ENCODE measurements at regions not wholly inside any gene's neighbourhood (a gene's known extent, or its start where the extent isn't known, plus 50 kb on each side); places are given as distances from the start of the nearest gene placed in this dataset.
"Not testable (repeated sequence)": the region's sequence is repeated elsewhere in the genome, so short reads cannot be mapped to it uniquely, and the experiment has no call there.

DNA sequence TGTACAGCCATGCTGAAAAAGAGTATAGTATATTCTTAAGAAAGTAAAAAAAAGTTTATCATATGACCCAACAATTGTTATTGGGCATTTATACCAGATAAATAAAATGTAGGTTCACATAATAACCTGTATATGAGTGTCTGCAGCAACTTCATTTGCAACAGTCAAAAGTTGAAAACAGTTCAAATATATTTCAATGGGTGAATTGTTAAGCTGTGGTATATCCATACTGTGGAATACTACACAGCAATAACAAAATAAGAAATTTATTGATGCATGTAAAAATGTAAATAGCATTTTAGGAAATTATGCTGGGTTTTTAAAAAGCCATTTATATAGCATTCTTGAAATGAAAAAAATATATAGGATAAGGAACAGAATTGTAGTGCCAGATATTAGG is 1420.1 kb upstream of the ACO1 start:
- no peak for DNase-seq

DNA sequence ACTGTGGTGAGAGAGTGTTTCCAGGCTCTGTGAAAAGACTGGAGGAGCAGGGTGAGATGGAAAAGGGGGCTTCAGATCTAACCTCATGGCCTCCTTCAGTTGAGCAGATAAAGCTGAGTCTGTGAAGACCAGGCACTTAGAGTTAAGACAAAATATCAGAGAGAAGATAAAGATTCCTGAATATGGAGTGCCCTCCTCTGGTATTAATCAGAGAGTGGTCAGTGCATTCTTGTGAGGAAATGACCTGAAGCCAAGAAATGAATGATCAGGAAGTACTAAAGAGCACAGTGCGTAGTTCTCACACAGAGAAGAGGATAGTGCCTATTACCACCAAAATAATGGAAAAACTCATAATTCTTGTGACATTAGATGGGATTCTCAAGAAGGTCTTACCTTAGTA is 1417.0 kb upstream of the ACO1 start:
- no peak for DNase-seq

DNA sequence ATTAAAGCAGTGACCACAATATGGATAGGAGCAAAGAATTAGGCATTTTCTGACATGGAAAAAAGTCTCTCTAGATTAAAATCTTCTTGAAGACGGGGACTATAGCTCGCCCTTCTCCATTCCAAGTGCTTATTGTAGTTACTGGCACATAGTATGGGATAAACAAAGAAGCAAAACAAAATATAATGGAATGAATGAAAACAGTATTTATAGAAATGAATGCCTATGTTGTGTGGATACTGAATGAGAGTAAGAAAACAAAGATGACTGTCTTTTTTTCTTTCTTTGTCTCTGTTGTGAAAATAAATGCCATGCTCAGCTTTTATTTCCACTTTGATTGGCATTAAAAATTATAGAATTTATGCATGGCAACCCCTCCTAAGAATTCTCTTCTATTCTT is 1414.3 kb upstream of the ACO1 start:
- no peak for DNase-seq

DNA sequence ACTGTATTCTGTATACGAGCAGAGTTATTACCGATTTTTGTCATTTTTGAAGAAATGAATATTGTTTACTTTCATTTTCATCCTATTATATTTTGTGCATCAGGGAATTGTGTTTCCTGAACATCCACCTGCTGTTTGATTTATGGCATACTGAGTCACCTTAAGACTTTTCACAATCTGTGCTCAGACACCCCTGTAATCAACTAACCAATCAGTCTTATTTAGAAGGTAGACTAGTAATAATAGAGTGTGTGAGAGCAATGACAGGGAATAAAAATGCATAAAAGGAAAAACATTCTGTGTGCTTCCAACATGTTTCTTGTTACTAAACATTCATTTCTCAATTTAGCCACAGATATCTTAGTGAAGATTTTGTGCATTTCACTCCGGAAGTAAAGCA is 1413.6 kb upstream of the ACO1 start:
- no peak for DNase-seq

DNA sequence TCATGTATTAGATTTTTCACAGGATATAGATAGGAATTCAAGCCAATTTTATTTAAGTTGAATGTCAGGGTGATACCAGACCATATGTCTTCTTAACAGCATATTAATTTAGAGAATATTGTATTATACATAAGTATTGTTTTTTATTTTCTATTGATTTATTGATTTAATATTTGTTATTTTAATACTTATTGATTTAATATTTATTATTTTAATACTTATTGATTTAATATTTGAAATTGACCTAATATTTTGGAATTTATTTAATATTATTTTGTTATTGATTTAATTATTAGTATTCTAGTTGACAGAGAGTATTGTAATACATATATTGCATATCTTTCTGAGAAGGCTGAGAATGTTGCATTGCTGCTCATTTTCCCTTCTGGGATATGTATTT is 1411.8 kb upstream of the ACO1 start:
- DNase-seq, result no peak

DNA sequence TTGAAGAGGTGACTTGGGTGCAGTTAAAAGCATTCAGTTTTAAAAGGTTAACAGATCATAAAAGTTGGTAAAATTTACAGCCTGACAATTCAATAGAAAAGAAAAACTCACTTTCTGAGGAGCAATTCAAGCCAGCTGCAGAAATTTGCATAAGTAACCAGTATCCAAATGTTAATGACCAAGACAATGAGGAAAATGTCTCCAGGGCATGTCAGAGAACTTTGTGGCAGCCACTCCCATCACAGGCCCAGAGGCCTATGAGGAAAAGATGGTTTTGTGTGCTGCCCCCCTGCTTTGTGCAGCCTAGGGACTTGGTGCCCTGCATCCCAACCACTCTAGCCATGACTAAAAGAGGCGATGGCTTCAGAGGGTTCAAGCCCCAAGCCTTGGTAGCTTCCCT is 1406.5 kb upstream of the ACO1 start:
- no peak for DNase-seq

DNA sequence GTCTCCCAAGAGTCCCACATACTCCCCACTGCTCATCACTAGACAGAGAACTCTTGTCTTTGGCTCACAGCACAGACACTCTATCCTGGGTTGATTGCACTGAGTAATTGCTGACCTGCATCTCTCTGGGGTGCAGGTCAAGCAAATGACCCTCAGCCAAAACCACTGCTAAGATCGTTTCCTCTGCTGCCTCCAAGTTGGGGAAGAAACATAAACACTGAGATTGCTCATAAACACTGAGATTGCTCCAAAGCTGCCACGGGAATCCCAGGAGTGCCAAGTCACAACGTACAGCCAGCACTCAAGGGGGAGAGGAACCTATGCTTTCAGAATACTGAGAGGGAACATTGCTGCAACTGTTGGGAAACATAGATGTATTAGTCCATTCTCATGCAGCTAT is 1402.1 kb upstream of the ACO1 start:
- DNase-seq, result no peak

DNA sequence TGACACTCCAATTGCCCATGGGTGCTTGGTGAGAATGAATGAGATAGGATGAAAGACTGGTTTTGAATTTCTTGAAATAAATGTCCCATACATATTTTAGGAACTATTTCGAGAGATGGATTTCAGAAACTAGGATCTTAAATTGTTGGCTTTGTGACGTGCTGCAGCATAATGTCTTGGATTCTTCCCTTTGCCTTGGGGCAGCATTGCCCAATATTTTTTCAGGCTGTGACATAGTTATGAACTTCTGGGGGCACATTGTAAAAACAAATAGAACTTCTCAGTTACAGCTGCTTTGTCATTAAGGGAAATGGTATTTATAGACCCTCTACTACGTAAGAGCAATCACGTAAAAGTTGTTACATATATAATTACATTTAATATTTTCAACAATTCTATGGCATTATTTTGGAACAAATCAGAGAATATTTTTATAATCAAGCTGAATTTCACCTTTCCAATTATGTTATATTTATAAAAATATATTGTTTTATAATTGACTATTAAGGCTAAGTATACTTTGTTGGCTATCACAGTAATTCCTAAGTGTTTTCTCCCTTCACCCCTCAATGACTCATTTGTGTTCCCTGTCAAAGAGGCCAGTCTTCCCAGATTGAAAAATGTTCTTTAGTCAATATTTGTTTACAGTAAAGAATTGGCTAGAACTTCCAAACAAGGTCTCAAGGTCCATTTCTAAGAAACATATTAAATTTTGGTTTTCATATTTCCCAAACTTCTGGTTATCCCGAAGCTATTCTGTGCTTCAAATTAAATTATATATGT is 1388.3 kb upstream of the ACO1 start:
- no peak for DNase-seq

DNA sequence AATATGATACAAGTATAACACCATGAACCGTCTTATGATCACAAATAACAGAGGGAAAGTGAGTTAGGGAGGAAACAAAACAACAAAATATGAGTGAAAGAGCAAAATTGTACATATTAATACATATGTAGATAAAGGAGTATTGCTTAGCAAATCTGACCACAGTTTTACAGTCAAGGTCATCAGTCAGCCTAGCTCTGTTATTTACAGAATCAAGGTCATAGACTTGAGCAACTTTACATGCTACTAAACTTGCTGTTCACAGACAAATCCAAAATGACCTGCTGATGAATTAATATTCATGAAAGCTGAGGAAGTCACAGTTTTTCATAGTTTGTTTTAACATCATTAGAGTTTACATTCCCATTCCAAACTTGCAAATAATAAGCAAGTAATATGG is 1387.7 kb upstream of the ACO1 start:
- DNase-seq, result no peak

DNA sequence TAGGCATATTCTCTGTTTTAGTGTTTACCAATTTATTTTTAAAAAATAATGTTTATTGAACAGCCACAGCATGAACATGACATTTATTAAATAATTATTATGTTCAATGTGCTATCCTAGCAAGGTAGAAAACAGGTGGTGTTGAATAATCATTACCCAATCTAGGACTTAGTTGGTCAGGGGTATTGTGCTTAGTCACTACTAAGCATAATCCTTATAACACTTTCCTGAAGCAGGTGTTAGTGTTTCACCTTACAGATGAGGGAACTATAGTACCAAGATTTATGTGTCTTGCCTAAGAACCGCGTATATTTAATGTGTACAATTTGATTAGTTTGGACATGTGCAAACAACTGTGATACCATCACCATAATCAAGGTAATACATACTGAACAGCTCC is 1387.2 kb upstream of the ACO1 start:
- no peak for DNase-seq

DNA sequence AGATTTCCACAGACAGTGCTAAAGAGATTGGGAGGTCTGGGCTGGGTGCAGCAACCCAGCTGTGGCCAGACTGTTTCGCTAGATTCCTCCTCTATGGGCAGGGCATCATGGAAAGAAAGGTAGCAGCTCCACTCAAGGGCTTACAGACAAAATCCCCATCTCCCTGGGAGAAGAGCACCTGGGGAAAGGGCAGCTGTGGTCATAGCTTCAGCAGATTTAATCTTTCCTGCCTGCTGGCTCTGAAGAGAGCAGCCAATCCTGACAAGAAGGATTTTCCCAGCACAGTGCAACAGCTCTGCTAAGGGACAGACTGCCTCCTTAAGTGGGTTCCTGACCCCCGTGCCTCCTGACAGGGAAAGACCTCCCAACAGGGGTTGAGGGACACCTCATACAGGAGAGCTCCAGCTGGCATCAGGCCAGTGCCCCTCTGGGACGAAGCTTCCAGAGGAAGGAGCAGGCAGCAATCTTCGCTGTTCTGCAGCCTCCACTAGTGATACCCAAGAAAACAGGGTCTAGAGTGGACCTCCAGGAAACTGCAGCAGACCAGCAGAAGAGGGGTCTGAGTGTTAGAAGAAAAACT is 1379.3 kb upstream of the ACO1 start:
- DNase-seq, result no peak

DNA sequence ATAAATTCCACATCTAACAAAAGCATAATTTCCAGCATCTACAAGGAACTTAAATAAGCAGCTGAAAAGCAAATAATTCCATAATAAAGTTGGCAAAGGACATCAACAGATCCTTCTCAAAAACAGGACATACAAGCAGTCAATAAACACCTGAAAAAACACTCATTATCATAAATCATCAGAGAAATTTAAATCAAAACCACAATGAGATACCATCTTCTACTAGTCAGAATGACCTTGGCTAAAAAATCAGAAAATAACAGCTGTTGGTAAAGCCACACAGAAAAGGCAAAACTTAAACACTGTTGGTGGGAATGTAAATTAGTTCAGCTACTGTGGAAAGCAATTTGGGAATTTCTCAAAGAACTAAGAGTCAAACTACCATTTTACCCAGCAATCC is 1371.1 kb upstream of the ACO1 start:
- no peak for DNase-seq

DNA sequence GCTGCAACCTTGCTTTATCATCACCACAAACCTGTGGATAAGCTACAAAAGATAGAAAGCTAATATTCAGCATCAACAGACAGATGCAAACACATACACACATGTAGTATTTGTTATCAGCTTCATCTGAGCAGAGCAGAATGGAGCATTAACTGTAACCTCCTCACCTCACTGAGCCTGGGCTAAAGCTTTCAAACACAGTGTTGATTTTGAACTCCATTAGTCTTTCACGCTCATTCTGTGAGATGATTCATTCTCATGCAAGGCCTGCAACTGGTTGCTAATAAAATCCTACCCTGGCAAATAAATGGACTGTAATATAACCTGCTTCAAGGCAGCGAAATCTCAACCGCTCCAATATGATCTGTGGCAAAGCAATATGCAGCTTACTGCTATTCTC is 1360.6 kb upstream of the ACO1 start:
- no peak for DNase-seq

DNA sequence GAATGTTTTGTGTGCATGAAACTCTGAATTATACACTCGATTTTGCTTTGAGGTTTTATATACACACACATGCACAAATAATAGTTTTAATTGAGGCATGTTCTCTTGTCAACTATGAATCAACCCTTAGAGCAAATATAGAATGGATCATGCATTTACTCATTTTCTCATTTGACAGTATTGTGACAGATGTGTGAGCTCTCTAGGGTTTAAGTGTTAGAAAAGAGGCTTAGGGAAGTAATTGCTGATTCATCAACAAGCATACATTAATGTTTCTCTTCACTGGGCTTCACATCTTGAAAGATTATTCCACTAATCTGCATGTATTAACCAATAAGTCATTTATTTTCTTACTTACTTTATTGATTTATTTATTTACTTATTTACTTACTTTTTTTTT is 1356.8 kb upstream of the ACO1 start:
- DNase-seq, result no peak

DNA sequence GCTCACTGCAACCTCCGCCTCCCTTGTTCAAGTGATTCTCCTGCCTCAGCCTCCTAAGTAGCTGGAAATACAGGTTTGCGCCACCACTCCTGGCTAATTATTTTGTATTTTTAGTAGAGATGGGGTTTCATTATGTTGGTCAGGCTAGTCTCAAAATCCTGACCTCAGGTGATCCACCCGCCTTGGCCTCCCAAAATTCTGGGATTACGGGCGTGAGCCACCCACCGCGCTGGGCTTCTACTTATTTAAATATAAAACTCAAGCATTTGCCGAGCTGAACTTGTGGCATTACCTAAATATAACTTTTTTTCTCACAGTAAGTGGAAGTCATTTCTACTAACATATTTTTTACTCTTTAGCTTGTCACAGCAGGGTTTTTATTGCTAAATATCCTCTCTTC is 1356.3 kb upstream of the ACO1 start:
- DNase-seq, result no peak

DNA sequence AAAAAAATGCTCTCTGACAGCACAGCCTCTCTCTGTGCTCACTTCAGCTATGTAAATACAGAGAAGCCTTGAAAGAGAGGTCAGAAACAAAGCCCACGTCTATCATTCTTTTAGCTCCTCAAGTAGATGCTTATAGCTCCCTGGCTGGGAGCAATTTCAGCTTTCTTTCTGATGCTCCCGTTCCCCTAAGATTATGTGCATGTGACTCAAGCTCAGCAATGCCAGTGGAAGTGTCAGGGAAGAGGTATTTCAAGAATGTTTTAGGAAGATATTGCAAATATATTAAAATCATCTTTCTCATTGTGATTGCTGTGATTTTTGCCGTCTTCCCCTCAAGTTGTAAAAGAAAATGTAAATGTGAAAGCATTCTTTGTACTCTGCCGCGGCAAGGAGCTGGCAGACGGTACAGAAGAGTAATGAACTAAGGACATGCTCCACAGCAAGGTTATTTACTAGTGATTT is 1353.7 kb upstream of the ACO1 start:
- no peak for DNase-seq

DNA sequence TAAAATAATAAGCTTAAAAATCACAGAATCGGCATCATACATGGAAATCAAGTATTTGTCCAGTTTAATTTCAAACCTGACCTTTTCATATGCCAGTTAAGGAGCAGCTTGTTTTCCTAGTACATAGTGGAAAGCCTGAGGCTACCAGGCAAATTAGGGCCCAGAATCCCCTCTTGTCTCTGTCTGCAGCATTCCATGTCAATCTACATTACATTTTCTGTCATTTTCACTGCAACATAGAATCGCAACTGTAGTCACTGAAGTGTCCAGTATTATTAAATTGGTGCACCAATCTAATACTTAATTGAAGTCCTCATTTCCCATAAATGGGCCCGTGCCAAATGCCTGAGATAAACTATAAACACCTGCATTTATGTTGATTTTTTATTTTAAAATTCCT is 1352.2 kb upstream of the ACO1 start:
- no peak for DNase-seq

DNA sequence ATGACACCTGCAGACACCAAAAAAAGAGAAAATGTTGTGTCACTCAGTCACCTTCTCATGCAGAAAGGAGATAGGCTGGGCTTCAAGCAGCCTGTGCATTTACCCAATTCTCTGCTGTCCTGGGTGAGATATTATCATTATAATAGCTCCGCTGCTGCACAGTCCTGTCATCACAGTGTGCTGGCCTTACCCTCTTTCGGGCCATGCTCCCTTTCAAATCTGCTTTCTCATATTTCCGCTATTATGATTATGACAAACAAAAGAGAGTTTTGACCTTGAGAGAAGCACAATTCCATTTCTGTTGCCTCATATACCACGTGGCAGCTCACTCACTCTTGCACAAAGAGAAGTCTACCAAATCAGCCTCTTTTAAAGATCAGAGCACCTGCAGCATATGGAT is 1350.1 kb upstream of the ACO1 start:
- no peak for DNase-seq

DNA sequence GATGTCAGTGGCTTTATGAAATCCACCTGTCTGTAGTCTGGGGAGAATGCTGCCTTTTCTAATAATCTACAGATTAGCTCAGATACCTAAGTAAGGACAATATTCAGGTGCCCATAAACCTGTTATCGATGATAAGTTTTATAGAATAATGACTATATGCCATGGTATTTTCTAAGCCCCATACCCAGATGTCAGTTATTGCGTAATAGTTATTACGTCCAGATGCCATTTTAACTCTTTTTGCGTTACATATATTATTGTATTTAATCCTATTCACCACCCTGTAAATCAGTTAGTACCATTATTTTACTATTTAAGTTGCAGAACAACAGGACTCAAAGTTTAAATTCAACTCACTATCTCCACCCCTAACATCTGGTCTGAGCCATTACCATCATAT is 1343.9 kb upstream of the ACO1 start:
- no peak for DNase-seq

DNA sequence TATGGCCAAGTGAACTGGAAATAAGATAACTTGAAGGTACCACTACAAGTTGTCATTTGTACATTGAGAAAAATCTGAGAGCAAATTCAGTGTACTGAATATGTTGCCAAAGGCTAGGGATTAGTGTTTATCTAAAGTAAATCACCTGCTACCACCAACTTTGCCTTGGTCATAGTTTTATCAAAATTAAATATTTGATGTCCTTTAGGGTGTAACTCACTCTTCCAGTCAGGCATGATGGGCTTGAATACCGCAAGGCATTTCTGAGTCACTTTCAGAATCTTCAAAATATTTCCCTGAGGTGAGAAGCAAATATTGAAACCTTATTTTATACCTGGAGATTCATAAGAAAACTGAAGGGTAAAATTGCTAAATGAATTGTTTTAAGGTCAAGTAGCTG is 1338.6 kb upstream of the ACO1 start:
- DNase-seq, result no peak

DNA sequence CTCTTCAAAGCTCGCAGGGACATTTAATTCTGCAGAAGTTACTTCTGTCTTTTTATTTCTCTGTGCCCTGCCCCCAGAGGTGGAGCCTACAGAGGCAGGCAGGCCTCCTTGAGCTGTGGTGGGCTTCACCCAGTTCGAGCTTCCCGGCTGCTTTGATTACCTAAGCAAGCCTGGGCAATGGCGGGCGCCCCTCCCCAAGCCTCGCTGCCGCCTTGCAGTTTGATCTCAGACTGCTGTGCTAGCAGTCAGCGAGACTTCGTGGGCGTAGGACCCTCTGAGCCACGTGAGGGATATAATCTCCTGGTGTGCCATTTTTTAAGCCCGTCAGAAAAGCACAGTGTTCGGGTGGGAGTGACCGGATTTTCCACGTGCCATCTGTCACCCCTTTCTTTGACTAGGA is 1322.9 kb upstream of the ACO1 start:
- not testable (repeated sequence) for DNase-seq

DNA sequence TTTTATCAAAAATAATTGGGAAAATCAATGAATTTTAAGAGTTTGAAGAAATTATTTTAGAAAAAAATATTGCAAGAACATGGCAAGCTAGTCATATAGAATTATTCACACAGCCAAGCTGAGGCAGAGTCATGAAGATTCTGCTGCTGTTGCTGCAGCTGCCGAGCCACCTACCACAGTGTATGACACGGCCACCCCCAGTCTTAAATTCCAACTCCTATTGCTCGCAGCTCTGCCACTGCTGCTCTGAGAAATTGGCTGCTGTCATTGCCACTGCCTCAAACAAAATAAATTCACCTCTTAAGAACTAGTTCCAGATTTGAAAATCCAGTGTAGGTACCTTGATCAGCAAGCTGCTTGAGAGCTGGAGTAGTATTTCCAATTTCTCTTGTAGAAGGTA is 1318.8 kb upstream of the ACO1 start:
- DNase-seq, result no peak

DNA sequence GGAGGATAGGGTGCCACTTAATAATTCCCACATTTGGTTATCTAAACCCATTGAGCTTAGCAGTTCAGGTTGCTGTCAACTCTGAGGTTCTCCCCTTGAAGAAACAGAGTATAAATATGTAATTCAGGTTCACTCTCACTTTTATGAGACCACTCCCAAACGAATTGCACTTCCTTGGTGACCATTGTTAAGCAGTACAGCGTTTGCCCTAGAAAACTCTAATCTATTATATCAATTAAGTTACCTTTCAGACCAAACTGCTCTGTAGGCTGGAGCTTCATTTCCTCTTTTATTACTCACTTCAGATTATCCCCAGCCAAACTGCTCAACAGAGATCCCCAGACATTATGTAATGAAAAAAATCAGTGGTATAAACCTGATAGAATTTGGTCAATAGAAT is 1317.0 kb upstream of the ACO1 start:
- DNase-seq, result no peak

DNA sequence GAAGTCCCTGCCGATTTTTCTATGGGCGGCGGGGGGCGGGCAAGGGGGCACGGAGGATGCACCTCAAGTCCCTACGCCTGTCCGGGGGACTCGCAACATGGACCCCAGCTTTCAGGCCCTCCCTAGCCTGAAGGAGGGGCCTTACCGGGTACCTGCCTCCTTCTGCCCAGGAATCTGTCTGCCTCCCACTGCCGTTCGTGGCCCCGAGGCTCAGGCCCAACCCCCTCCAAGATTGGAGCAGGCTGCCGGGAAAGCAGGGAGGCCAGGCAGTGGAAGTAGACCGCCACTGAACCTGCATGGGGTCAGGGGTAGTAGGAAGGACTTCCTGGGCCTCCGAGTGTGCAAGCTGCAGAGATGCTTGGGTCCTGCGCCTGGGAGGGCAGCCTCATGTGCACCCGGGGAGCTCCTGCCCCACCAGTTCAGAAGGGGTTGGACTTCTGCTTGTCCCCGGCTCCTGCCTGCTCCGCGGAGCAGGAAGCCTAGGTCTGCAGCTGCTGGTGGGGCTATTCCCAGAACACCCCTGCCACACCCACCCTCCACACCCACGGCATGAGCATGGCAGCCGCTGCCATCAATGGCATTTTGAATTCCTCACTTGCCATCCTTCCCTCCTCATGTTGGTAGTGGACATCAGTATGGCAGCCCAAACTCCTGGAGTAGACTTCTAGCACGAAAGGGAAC is 1312.7 kb upstream of the ACO1 start:
- no peak for DNase-seq

DNA sequence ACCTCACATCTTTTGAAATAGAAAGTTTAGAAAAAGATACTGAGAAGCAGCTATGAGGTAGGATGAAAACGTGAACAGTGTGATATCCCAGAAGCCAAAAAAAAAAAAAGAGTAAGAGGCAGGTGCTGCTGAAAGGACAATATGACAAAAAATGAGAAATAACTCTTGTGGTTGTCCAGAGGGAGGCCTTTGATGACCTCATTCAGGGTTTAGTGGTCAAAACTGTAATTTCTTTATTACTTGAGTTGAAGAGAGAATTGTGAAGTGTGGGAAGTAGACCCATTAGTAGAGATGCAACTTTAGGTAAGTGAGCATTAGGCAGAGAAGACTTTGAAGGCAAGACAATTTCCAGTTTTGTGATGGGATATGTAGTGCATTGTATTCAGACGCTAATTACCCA is 1306.3 kb upstream of the ACO1 start:
- DNase-seq, result no peak
